NCI-H446 treated with DMSO at 0.1 percent for 48 hours (cell line): ENCODE measurements at regions not wholly inside any gene's neighbourhood (a gene's known extent, or its start where the extent isn't known, plus 50 kb on each side); places are given as distances from the start of the nearest gene placed in this dataset.
"Not testable (repeated sequence)": the region's sequence is repeated elsewhere in the genome, so short reads cannot be mapped to it uniquely, and the experiment has no call there.

Experiments used
- DNase-seq: peaks from one replicate; lab custom pipeline; 2025; lab: John Stamatoyannopoulos, UW

DNA sequence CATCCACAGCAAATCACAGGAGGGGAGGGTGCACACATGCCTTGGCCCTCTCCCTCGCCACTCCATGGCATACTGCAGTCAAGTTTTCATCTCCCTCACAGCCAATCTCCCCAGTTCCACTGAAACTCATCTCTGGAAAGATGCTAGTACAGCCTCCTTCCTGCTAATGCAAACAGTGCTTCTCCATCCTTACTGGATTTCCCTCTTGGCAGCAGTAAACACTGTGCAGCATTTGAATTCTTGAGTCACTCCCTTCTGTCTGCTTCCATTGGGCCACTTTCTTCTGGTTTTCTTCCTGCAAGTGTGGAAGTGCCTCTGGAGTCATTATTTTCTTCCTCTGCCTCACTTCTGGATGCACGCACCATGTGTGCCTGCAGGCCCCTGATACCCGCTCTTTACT, 460.3 kb downstream of the QKI start:
- DNase-seq, result no peak

DNA sequence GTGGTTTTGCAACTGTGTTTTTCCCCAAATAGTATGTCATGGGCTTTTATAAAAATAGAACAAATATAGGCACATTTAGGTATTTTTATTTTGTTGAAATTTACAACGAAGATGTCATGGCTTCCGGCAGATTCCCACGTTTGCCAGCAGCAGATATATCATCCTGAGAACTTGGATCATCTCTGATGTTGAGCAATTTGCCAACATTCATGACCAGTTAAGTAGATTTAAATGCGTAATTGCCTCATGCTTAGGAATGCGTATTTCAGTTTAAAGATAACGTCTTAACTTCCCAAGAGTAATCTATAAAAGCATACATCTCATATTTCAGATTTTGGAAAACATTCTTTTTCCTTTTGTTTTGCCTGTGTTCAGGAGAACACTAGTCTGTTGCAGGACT, 457.8 kb downstream of the QKI start:
- no peak for DNase-seq

- no peak for DNase-seq
These were observed 457.1 kb downstream of the QKI start for GRCh38 chr6:163871616-163872015.

DNA sequence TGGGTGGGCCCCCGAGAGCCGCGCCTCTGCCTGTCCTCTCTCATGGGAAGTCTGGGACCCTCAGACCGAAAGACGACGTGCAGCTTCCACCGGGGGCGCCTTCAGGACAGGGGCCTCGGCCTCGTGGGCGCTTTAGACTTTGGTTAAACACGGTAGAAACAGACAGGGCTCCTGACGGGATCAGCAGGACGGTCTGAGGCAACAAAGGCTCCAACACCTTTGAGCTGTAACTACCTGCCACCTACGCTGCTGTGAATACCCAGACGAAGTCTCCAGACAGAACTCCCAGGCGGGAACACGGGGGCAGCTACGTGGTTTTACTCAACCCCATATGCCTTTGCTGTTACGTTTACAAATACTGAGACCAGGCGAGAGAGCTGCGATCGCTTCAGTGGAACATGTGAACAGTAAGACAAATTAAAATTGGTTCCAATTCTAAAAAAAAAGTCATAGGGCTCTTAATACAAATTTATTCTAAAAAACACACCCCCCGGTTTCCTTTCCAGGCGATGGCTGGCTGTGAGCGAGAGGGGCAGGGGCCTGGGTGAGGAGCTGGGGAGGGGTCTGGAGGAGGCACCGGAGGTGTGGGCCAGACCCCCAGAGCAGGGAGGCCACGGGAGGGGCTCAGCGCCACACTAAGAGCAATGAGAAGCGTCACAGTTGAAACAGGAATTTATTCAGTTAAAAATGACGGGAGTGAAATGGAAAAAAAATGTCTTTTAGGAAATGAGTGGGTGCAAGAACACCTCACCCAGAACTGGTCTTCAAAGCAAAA, 453.2 kb downstream of the QKI start:
- DNase-seq, result no peak

DNA sequence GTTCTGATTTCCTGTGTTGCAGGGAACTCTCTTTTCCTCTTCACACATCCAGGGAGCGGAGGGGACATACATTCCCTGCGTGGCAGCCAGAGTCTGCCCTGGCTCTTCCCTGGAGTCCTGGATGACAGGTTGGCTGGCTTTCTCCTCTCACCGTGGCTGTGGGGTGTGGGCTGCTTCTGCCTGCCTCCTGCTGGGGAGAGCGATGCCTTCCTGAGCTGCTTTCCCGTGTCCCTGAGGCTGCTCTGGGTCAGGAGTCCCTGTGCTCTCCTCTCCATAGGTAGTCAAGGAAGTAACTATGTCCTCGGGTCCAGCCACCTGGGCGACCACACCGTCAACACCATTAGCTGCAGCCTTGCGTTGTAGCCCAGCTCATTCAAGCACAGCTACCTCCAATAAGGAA, 451.7 kb downstream of the QKI start:
- no peak for DNase-seq

- DNase-seq, result no peak
These were observed 449.0 kb downstream of the QKI start for GRCh38 chr6:163863565-163863964.

- no peak for DNase-seq
These were observed 448.2 kb downstream of the QKI start for GRCh38 chr6:163862701-163863100.

GRCh38 chr6:163861627-163862026, 447.1 kb downstream of the QKI start:
- DNase-seq, result no peak

DNA sequence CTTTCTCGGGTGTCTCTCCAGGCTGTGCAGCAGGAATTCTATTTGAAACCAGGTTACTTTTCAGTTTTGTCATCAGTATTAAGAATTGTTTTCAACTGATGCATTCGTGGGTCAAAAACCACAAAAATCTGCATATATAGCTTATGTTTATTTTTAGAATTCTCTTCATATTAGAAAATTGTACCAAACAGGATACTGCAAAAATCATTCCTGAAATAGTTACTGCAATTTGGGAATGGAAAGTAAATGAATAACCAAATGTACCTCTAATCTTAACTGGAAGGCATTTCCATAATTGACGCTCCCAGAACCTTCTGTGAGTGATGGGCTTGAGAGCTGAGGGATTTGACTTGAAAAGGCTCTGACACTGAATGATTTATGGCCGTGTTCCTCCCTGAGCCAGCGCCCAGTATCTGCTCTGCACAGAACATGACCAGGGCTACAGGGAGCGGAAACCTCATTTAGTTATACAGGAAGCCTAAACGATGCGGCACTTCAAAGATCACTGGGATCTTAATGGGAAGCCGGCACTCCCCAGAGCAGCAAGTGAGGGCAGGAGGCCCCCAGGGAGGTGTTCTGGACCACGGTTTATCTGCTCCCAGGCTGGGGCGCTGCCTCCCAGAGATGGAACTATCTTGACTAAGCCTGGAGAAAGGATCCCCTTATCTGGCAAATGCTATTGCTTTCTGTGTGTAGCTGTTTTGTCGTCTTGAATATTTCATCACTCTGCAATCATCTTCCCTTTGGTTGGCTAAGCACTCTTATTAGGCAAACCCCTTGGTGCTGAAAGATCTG, 446.0 kb downstream of the QKI start:
- no peak for DNase-seq

DNA sequence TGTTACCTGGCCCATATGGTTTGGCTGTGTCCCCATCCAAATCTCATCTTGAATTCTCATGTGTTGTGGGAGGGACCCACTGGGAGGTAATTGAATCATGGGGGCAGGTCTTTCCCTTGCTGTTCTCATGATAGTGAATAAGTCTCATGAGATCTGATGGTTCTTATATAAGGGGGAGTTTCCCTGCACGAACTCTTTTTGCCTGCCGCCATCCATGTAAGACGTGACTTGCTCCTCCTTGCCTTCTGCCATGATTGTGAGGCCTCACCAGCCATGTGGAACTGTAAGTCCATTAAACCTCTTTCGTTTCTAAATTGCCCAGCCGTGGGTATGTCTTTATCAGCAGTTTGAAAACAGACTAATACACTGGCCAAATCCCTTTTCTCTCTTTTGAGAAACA, 444.4 kb downstream of the QKI start:
- not testable (repeated sequence) for DNase-seq

GRCh38 chr6:163857421-163857820, 442.9 kb downstream of the QKI start:
- no peak for DNase-seq

- no peak for DNase-seq
These were observed 436.4 kb downstream of the QKI start for GRCh38 chr6:163850874-163851273.

- no peak for DNase-seq
These were observed 430.2 kb downstream of the QKI start for GRCh38 chr6:163844761-163845160.

- no peak for DNase-seq
These were observed 429.8 kb downstream of the QKI start for GRCh38 chr6:163844357-163844756.

GRCh38 chr6:163843218-163843617, 428.7 kb downstream of the QKI start:
- no peak for DNase-seq

DNA sequence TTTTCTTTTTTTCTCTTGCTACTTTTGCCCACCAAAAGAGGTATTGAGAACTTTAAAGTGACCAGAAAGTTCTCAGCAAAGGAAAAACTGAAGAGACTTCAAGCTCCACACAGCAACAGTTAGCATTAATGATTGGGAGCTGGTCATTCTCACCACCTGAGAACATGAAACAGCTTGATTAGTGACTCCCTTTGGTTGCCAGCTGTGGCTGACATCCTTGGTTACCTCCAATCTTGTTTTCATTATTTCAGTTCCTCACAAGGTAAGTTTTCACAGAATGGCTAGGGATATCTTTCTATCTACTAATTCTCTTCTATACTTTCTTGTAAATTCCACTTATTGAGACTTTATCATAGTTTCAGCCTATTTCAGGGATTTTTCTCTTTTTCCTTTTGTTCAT, 427.9 kb downstream of the QKI start:
- no peak for DNase-seq

- DNase-seq, result no peak
These were observed 427.2 kb downstream of the QKI start for GRCh38 chr6:163841733-163842132.

DNA sequence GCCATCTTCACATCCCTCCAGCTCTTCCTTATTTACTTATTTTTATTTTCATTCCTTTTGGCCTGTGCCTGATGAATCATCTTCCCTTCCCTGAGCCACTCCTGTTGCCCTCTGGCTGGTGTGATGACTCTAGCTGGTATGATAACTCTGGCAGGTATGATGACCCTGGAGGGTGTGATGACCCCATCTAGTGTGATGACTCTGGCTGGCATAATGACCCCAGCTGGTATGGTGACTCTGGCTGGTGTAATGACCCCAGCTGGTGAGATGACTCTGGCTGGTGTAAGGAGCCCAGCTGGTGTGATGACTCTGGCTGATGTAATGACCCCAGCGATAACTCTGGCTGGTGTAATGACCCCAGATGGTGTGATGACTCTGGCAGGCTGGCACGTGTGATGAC, 426.8 kb downstream of the QKI start:
- DNase-seq, result no peak

- no peak for DNase-seq
These were observed 426.4 kb downstream of the QKI start for GRCh38 chr6:163840880-163841279.

- DNase-seq, result no peak
These were observed 424.8 kb downstream of the QKI start for GRCh38 chr6:163839296-163839695.

DNA sequence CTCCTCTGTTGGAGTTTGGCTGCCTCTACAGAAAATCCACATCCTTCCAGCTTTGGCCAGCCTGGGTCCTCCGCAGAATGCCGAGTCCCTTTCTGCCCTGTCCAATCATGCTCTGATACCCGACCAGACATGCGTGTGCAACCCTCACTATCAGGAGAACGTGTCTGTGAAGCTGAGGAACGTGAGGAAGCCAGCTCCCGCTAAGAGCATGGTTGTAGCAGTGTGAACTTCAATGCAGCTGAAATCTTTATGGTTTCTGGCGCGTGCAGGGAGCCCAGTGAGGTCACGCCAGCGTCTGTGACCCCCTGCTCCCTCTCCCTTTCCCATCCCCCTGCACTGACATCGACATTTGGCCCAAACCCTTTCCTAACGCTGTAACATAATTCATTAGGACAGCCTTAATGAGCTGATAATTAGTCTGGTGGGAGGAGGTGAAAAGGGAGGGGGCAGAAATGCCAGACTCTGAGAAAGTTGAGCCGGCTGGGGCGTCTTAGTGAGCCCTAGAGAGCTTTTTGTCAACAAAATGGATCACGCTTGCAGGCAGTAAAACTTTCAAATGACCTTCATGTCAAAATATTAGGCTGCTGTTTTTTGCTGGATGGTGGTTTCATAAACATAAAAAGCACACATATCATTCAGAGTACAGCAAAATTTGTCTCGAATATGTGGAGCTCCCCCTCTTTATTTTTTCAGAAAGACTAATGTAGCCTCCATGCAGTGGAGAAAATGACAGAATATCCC, 423.3 kb downstream of the QKI start:
- no peak for DNase-seq

DNA sequence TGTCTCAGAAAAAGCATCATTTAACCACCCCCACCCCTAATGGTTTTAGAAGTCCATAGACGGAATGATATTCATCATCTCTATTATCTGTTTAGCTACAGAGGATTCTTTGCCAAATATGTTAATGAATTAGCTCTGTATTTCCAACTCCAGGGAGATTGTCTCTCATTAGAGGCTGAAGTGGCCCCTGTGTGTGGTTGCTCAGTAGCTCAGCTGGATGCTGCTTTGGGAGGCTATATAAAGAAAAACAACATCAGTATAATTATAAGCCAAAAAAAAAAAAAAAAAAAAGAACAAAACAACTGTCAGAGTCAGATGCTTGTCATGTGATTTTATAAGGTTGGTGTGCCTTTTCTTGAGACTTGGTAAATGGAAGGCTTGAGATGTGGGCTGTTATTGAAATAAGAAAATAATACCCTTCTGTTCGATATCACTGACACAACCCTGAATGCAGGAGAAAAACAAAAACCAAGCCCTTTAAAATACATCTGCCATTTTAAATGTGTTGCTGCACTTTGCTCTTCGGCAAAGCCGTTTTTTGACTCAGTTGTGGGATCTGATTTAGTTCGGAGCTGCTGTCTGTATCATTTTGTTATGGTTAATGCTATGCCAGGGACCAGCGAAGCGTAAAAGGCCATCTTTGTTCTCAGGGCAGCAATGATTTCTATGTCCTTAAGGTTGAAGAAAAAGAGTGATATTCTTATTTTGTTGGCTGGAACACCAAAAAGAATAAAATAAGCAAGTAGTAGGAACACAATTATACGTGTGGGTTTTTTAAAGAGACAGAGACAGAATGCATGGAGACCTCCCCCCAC, 422.6 kb downstream of the QKI start:
- DNase-seq, result no peak
